PFSK-1 (cell line): ENCODE measurements at regions not wholly inside any gene's neighbourhood (a gene's known extent, or its start where the extent isn't known, plus 50 kb on each side); places are given as distances from the start of the nearest gene placed in this dataset.

Experiments
- POLR2AphosphoS5 ChIP-seq: IDR thresholded peaks from 2 replicates; pipeline ENCODE4 v1.6.1; 2012; ENCODE audit warnings: low read depth, mild to moderate bottlenecking, control low read depth, low read length, moderate library complexity
- REST ChIP-seq, 2 experiments: IDR thresholded peaks; 2 replicates each; pipeline versions ENCODE4 v1.6.1 to v1.8.0; 2011 to 2012; ENCODE audit warnings: low read depth in 2 of 2, low read length in 2 of 2, control low read depth in 1 of 2, inconsistent platforms in 1 of 2, mild to moderate bottlenecking in 1 of 2, moderate library complexity in 1 of 2; ENCODE audit not compliant: insufficient read depth in 1 of 2
- SIN3A ChIP-seq: IDR thresholded peaks from 2 replicates; pipeline ENCODE4 v1.6.1; 2012; ENCODE audit warnings: mild to moderate bottlenecking, low read length, moderate library complexity, borderline replicate concordance; ENCODE audit not compliant: insufficient read depth

- TF ChIP-seq POLR2AphosphoS5 (no peak), REST (IDR thresholded peaks at IDR 0.05; ENCODE audit: insufficient read depth in 1 of 2, low read depth in 2 of 2, low read length in 2 of 2) (no peak), SIN3A (no peak)
Measured at GRCh38 chr9:25224309-25224708, 453.9 kb downstream of the TUSC1 start.
